GM18873 (cell line): ENCODE measurements at regions not wholly inside any gene's neighbourhood (a gene's known extent, or its start where the extent isn't known, plus 50 kb on each side); places are given as distances from the start of the nearest gene placed in this dataset.

ENCODE experiments used
- ATAC-seq: cut with Tn5 transposase; IDR thresholded peaks from one replicate; pipeline ENCODE4 v1.9.1; 2021; ENCODE audit warnings: mild to moderate bottlenecking, moderate library complexity, moderate number of reproducible peaks; ENCODE audit not compliant: unreplicated experiment, low FRiP score

GRCh38 chr6:126091466-126091865 is 105.1 kb downstream of the TRMT11 start:
- no peak for ATAC-seq

- ATAC-seq = no peak
Observed at GRCh38 chr6:126093108-126093507, 106.8 kb downstream of the TRMT11 start.

- no peak for ATAC-seq
Observed at GRCh38 chr6:126094411-126094810, 108.1 kb downstream of the TRMT11 start.

GRCh38 chr6:126100386-126100785 is 114.0 kb downstream of the TRMT11 start:
- no peak for ATAC-seq

GRCh38 chr6:126102358-126102757 is 116.0 kb downstream of the TRMT11 start:
- ATAC-seq = no peak

- no peak for ATAC-seq
Observed at GRCh38 chr6:126103993-126104392, 117.7 kb downstream of the TRMT11 start.

- no peak for ATAC-seq
Observed at GRCh38 chr6:126107475-126108166, 121.3 kb downstream of the TRMT11 start.

GRCh38 chr6:126110512-126111270 is 124.4 kb downstream of the TRMT11 start:
- ATAC-seq = no peak

GRCh38 chr6:126111327-126111726 is 125.0 kb downstream of the TRMT11 start:
- no peak for ATAC-seq

GRCh38 chr6:126112171-126112632 is 125.9 kb downstream of the TRMT11 start:
- ATAC-seq = no peak

- no peak for ATAC-seq
Observed at GRCh38 chr6:126113261-126113660, 126.9 kb downstream of the TRMT11 start.

GRCh38 chr6:126117251-126117650 is 130.9 kb downstream of the TRMT11 start:
- no peak for ATAC-seq

- ATAC-seq = no peak
Observed at GRCh38 chr6:126118058-126118755, 131.9 kb downstream of the TRMT11 start.

- ATAC-seq = no peak
Observed at GRCh38 chr6:126118936-126119335, 132.6 kb downstream of the TRMT11 start.

GRCh38 chr6:126123226-126123625 is 136.9 kb downstream of the TRMT11 start:
- no peak for ATAC-seq

GRCh38 chr6:126127659-126128058 is 141.3 kb downstream of the TRMT11 start:
- no peak for ATAC-seq

- ATAC-seq = no peak
Observed at GRCh38 chr6:126131246-126131645, 144.9 kb downstream of the TRMT11 start.

- ATAC-seq = no peak
Observed at GRCh38 chr6:126133984-126134383, 147.6 kb downstream of the TRMT11 start.

GRCh38 chr6:126134491-126134890 is 148.2 kb downstream of the TRMT11 start:
- ATAC-seq = no peak

GRCh38 chr6:126140015-126140414 is 153.7 kb downstream of the TRMT11 start:
- no peak for ATAC-seq

- no peak for ATAC-seq
Observed at GRCh38 chr6:126143761-126144251, 157.5 kb downstream of the TRMT11 start.
